A673 (cell line): ENCODE measurements at regions not wholly inside any gene's neighbourhood (a gene's known extent, or its start where the extent isn't known, plus 50 kb on each side); places are given as distances from the start of the nearest gene placed in this dataset.
A peak's percentile ranks its signal among the peaks of the same experiment; 100 is the strongest.

Experiments
- BruUV-seq: library from RNA; stranded (reverse); fragments of 400-500 nt; replicated peaks from 2 replicates; lab custom pipeline; 2021; lab: Mats Ljungman, UMichigan
- CTCF ChIA-PET: fragments of 300-600 bp; sonication (Branson Sonifier 250); formaldehyde crosslinking; loops from one replicate; lab custom pipeline; 2022; ENCODE audit warnings: antibody characterized with exemption; lab: Charles Lee
- POLR2A ChIA-PET: fragments of 300-600 bp; sonication (Branson Sonifier 250); formaldehyde crosslinking; loops from one replicate; lab custom pipeline; 2022; ENCODE audit warnings: antibody characterized with exemption; ENCODE audit not compliant: low non-redundant PET; lab: Charles Lee
- DNase-seq: peaks from one replicate; pipeline ENCODE4 v3.0.0-alpha.2; 2015; ENCODE audit warnings: low spot score
- H3K27ac ChIP-seq: fragments of 200-600 bp; sonication (generic); 2 replicates; pipeline ENCODE4 v1.5.1; 2016; ENCODE audit warnings: mixed run types, low read depth, mild to moderate bottlenecking, mixed read lengths, antibody characterized with exemption, low read length; ENCODE audit not compliant: poor library complexity, severe bottlenecking
- H3K27me3 ChIP-seq: fragments of 200-600 bp; sonication (generic); replicated peaks from 2 replicates; pipeline ENCODE4 v1.6.1; 2017; ENCODE audit warnings: mixed run types, low read depth, mild to moderate bottlenecking, mixed read lengths, antibody characterized with exemption, low read length; ENCODE audit not compliant: insufficient read depth, poor library complexity
- H3K36me3 ChIP-seq: fragments of 200-600 bp; sonication (generic); 2 replicates; pipeline ENCODE4 v1.6.1; 2016; ENCODE audit warnings: mixed run types, mild to moderate bottlenecking, mixed read lengths, antibody characterized with exemption, low read length; ENCODE audit not compliant: insufficient read depth, poor library complexity, severe bottlenecking
- H3K4me1 ChIP-seq: fragments of 200-600 bp; sonication (generic); 2 replicates; pipeline ENCODE4 v1.6.1; 2017; ENCODE audit warnings: mixed run types, mild to moderate bottlenecking, mixed read lengths, antibody characterized with exemption, low read length; ENCODE audit not compliant: insufficient read depth, poor library complexity, severe bottlenecking
- H3K4me3 ChIP-seq: fragments of 200-600 bp; sonication (generic); 2 replicates; pipeline ENCODE4 v1.5.1; 2016; ENCODE audit warnings: low read depth, mixed run types, mild to moderate bottlenecking, mixed read lengths, low read length; ENCODE audit not compliant: poor library complexity, severe bottlenecking
- H3K9me3 ChIP-seq: fragments of 200-600 bp; sonication (generic); 2 replicates; pipeline ENCODE4 v1.6.1; 2016; ENCODE audit warnings: mixed run types, low read depth, mild to moderate bottlenecking, mixed read lengths, antibody characterized with exemption, low read length; ENCODE audit not compliant: poor library complexity, severe bottlenecking
- EZH2 ChIP-seq: fragments of 200-600 bp; sonication (generic); IDR thresholded peaks from 2 replicates; pipeline ENCODE4 v1.6.1; 2017; ENCODE audit warnings: borderline replicate concordance, low read depth, mild to moderate bottlenecking, mixed read lengths, antibody characterized with exemption, low read length; ENCODE audit not compliant: poor library complexity, severe bottlenecking
- intact Hi-C: fragments of 100-400 bp; cut with micrococcal nuclease; formaldehyde crosslinking; loops from one replicate; pipeline ENCODE4 v1.10.0; 2022; ENCODE audit not compliant: unreplicated experiment
- TF ChIP-seq, protein P1 (sequence below): fragments of 300-800, 200-600 bp; sonication (generic); conservative IDR thresholded peaks from 2 replicates; pipeline ENCODE4 v1.5.1; 2017; ENCODE audit warnings: low read depth, mild to moderate bottlenecking, antibody characterized with exemption, low read length, moderate library complexity, mixed read lengths

DNA sequence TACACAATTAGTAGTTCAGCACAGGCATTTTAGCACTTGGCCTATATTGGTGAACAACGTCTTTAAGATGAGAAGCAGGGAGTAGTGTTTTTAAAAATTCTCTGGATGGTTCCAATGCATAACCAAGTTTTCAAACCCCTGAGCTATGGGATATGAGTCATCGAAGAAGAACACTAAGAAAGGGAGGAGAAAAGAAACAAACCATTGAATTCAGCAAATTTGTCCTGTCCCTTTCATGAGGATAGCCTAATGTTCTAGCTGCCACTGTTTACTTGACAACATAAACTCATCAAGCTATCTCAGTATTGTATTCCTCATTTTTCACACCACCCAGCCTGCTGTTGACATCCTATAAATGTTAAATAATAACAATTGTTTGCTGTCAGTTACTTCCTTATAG is 158.0 kb downstream of the BARD1 start:
- TF ChIP-seq EZH2 = no peak
- TF ChIP-seq, protein P1, sequence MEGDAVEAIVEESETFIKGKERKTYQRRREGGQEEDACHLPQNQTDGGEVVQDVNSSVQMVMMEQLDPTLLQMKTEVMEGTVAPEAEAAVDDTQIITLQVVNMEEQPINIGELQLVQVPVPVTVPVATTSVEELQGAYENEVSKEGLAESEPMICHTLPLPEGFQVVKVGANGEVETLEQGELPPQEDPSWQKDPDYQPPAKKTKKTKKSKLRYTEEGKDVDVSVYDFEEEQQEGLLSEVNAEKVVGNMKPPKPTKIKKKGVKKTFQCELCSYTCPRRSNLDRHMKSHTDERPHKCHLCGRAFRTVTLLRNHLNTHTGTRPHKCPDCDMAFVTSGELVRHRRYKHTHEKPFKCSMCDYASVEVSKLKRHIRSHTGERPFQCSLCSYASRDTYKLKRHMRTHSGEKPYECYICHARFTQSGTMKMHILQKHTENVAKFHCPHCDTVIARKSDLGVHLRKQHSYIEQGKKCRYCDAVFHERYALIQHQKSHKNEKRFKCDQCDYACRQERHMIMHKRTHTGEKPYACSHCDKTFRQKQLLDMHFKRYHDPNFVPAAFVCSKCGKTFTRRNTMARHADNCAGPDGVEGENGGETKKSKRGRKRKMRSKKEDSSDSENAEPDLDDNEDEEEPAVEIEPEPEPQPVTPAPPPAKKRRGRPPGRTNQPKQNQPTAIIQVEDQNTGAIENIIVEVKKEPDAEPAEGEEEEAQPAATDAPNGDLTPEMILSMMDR = no peak
- ChIA-PET CTCF (no interaction called here), POLR2A (no interaction called here)

DNA sequence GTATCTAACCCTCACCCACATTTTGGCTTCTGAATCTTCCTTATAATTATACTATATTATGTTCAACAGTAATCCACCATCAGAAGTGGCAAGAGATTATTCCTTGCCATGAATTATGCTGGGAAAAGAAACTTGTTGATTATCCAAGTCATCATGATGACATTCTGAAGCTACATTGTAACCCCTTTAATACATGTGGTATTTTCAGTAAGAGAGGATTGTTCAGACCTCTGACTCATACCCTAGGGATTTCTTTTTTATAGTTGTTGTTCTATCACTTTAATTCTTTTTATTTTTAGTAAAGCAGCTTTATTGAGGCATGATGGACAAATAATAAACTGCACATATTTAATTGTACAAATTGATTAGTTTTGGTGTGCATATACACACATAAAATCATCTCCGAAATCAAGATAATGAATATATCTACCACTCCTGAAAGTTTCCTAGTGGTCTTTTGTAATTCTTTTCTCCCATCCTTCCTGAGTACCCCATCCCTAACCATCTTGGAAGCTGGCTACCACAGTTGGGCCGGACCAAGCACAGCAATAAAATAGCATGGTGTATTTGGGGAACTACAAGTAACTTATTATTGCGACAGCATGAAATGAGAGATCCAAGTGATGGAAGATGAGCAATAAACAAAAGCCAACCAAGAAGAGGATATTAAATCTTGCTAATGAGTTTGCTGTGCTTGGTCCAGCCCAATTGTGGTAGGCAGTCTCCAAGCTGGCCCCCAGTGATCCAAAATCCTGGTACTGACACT is 159.9 kb downstream of the BARD1 start:
- CTCF ChIA-PET = no interaction called here
- peak; percentile 2 for DNase-seq

More for the DNA sequence above, 158.0 kb downstream of the BARD1 start:
- no TSS peak for BruUV-seq
- no peaks in the 10 kb centered on the region for H3K27me3 ChIP-seq
- H3K9me3 ChIP-seq = no peaks in the 10 kb centered on the region
- intact Hi-C loops = no loop called here
- no peak overlapping the region for H3K4me3 ChIP-seq
- no peaks in the 10 kb centered on the region for H3K36me3 ChIP-seq
- H3K4me1 ChIP-seq = no peaks in the 10 kb centered on the region
- no peak for DNase-seq
- H3K27ac ChIP-seq = no peak overlapping the region

DNA sequence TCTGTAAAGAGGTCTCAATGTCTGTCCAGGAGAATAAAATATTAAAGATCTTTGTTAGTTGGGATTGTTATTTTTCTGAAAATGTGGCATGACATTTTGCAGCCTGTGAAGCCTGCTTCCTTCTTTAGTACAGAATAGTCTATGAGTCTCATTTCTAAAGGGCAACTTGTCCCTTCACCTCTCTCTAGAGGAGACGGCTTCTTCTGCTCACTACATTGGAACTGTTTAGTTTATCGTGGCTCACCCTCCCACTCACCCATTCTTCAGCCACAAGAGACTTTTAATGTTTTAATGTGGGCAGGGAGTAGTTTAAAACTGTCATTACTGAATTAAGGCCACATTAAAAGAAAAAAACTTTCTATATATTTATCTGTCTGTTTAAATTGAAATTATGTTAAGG is 161.0 kb downstream of the BARD1 start:
- Histone ChIP-seq H3K36me3 (no peaks in the 10 kb centered on the region), H3K4me3 (no peak overlapping the region), H3K4me1 (no peaks in the 10 kb centered on the region), H3K27me3 (no peaks in the 10 kb centered on the region), H3K9me3 (no peaks in the 10 kb centered on the region), H3K27ac (no peak overlapping the region)
- intact Hi-C loops = no loop called here
- no peak for DNase-seq
- CTCF ChIA-PET = no interaction called here
- POLR2A ChIA-PET = no interaction called here
- no TSS peak for BruUV-seq
- TF ChIP-seq, protein P1 = no peak
- no peak for TF ChIP-seq EZH2

More for the DNA sequence above, 159.9 kb downstream of the BARD1 start:
- TF ChIP-seq, protein P1 = no peak
- TF ChIP-seq EZH2 = no peak
- intact Hi-C loops = no loop called here
- no TSS peak for BruUV-seq
- no peak overlapping the region for H3K27ac ChIP-seq
- POLR2A ChIA-PET = no interaction called here
- H3K9me3 ChIP-seq = no peaks in the 10 kb centered on the region
- H3K4me1 ChIP-seq = no peaks in the 10 kb centered on the region
- H3K4me3 ChIP-seq = no peak overlapping the region
- no peaks in the 10 kb centered on the region for H3K36me3 ChIP-seq
- no peaks in the 10 kb centered on the region for H3K27me3 ChIP-seq
